Bronchial epithelial cell (primary cell): ENCODE measurements at regions not wholly inside any gene's neighbourhood (a gene's known extent, or its start where the extent isn't known, plus 50 kb on each side); places are given as distances from the start of the nearest gene placed in this dataset.

ENCODE experiments used
- DNase-seq: peaks from one replicate; pipeline ENCODE4 v3.0.0-alpha.2; 2010; ENCODE audit warnings: low read depth
- FAIRE-seq: peaks from 2 replicates; lab custom pipeline; 2011; peaks lifted over from hg19 to GRCh38; lab: Jason Lieb, UNC
- H3K27me3 ChIP-seq: 2 replicates; pipeline ENCODE4 v1.5.1; 2011; ENCODE audit warnings: low read length; ENCODE audit not compliant: control insufficient read depth, insufficient read depth
- H3K36me3 ChIP-seq: 2 replicates; pipeline ENCODE4 v1.5.1; 2011; ENCODE audit warnings: low read length; ENCODE audit not compliant: control insufficient read depth, insufficient read depth
- H3K4me3 ChIP-seq: 2 replicates; pipeline ENCODE4 v1.5.1; 2011; ENCODE audit warnings: mild to moderate bottlenecking, low read depth, low read length, control low read depth
- TF ChIP-seq, protein P1 (sequence below): IDR thresholded peaks from 2 replicates; pipeline ENCODE4 v1.5.1; 2011; ENCODE audit warnings: mild to moderate bottlenecking, moderate library complexity, low read length, control low read depth, inconsistent platforms; ENCODE audit not compliant: insufficient read depth, severe bottlenecking

DNA sequence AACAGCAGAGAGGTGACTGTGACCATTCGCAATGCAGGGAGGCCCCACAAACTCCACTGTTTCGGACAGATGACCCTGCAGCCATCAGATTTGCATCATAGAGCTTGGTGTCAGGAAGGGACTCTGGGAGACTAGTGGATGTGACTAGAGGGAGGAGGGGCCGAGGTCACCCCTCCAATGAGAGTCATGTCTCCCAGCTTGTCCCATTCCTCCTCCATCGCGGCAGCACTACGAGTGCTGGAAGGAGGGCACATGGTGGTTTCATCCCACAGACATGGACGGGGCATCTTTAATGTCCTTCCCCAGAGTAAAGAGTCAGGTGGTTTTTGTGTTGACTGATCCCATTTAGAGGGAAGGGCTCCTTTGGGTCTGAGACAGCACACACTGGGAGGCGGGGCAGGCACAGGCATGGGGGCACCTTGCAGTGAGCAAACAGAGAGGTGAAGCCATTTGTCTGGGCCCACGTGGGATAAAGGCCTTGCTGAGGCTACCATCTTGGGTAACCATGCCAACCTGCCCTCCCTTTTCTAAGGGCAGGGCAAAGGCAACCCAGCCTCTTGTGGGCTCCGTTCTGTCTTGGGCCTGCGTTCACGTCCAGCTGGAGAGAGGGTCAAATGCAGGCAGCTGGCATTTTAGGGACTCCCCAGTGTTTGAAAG, 208.1 kb downstream of the ASB1 start:
- no peaks in the 10 kb centered on the region for H3K36me3 ChIP-seq
- DNase-seq, result no peak
- peaks cover 2% of the 10 kb centered on the region for H3K27me3 ChIP-seq
- FAIRE-seq, result no peak
- TF ChIP-seq, protein P1, sequence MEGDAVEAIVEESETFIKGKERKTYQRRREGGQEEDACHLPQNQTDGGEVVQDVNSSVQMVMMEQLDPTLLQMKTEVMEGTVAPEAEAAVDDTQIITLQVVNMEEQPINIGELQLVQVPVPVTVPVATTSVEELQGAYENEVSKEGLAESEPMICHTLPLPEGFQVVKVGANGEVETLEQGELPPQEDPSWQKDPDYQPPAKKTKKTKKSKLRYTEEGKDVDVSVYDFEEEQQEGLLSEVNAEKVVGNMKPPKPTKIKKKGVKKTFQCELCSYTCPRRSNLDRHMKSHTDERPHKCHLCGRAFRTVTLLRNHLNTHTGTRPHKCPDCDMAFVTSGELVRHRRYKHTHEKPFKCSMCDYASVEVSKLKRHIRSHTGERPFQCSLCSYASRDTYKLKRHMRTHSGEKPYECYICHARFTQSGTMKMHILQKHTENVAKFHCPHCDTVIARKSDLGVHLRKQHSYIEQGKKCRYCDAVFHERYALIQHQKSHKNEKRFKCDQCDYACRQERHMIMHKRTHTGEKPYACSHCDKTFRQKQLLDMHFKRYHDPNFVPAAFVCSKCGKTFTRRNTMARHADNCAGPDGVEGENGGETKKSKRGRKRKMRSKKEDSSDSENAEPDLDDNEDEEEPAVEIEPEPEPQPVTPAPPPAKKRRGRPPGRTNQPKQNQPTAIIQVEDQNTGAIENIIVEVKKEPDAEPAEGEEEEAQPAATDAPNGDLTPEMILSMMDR, result no peak
- H3K4me3 ChIP-seq, result no peak overlapping the region

DNA sequence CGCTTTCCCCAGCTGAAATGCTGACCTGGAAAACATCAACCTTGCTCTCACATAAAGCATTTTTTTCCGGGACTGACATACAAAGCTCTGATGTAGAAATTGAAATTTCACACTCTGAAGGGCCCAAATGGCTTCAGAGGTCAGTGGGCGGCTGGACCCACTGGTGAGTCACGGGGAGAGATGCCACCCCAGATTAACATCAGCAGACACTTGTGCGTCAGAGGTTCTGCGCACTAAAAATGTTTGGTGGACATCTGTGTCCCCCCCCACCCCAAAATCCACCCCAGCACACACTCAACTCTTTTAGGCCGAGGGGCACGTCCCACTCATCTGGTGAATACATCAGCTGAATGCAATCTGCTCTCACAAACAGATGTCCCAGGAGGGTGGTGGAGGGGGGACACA, 208.9 kb downstream of the ASB1 start:
- TF ChIP-seq, protein P1, result no peak
- DNase-seq (no peak), FAIRE-seq (no peak)
- H3K36me3 ChIP-seq, result no peaks in the 10 kb centered on the region
- H3K4me3 ChIP-seq, result no peak overlapping the region
- peaks cover 2% of the 10 kb centered on the region for H3K27me3 ChIP-seq

DNA sequence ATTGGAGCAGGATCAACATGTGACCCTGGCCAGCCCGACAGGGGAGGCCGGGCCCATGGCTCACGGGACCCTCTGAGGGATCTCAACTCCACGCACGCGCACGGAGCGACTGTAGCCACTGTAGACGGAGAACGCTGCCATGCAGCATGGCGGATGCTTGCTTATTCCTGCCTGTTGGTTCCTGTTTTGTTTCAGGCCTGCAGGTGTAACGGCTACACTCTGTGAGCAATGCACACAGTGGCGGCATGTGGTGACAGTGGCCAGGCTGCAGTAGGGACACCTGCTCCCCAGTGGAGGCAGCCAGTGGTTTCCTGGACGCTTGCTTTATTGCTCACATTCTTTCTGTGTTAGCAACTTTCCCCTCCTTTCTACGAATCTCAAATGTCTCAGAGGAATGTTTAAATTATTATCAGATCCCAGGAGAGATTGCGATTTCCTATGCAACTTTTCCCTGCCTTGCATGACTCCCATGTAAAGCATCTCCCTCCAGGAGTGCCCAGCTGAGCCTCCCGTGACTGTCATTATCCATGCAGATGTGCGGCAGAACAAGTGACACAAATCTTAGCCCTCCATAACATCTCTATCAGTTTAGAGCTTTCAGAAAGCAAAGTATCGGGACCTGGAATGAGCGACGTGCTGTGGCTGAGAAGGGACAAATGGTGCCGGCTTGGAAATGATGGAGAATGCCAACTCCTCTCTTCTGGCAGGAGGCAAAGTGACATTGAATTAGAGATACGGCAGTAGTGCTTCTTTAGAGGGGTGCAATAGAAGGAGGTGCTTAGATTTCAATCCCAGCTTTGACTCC, 209.7 kb downstream of the ASB1 start:
- FAIRE-seq (no peak), DNase-seq (no peak)
- no peaks in the 10 kb centered on the region for H3K36me3 ChIP-seq
- H3K27me3 ChIP-seq, result peaks cover 2% of the 10 kb centered on the region
- no peak overlapping the region for H3K4me3 ChIP-seq
- TF ChIP-seq, protein P1, result no peak

DNA sequence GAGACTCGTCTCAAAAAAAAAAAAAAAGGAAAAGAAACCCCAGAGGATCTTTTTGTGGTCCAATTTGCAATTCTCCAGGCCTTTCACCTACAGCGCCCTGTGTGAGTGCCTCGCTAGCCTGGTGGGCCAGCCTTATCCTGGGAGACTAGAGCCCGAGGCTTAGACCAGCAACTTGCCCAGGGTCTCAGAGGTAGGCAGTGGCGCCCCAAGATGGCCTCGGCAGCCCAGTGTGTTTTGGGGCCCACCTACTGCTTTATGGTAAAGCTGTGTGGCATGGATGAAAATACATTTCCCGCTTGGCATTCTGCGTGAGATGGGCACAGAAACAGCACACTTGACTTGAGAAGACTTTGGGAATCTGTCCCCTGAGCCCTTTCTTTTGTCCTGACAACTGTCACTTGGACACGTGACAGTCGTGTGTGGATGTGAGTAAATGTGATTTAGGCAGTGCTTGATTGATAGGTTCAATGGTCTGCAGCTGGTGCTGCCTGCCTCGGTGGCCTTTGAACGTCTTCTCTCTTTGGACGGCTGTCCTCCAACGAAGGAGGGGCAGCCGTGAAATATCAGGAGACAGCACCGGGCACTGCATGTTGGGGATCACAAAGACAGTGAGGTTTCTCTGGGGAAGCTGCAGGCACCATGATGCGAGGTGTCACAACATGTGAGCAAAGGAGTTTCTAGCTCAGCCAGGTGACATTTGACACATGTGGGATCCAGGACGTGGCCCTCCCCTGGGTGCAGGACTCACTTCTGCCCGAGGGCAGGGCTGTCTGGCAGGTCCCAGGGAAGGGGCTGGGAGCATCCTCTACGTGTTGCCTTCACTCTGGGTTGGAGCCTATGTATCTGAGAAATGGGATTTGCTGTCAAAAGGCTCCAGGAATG, 209.5 kb upstream of the TWIST2 start:
- TF ChIP-seq, protein P1, result no peak
- Histone ChIP-seq H3K4me3 (no peak overlapping the region), H3K27me3 (peaks cover 2% of the 10 kb centered on the region), H3K36me3 (no peaks in the 10 kb centered on the region)
- DNase-seq (no peak), FAIRE-seq (no peak)

DNA sequence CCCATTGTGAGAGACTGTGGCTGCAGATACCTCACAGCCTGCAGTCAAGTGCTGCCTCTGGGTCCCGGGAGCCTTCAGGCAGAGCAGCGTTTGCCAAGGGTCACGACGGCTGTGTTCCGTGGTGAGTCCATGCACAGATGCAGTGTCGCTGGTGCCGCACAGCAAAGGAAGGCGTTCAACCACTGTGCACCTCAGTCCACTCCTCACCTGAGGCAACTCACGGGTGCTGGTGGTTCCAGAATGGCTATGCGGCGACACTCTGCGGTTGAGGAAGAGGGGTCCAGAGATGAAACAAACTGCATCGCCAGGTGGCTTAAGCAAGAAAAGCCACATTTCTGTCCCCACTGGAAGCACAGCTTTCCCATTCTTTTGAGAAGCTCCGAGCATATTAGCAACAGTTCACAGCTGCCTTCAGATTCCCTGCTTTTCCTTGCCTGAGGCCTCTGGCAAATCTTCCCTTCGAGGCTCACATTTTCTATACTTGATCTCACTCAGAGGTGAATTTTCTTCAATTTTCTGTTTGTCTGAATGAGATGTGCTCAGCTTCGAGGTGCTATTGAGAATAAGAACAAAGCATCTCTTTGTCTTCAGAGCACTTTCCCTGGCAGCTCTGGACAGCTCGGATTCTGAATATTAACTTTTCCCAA, 208.8 kb upstream of the TWIST2 start:
- FAIRE-seq, result no peak
- no peak for DNase-seq
- TF ChIP-seq, protein P1, result no peak

More for the DNA sequence above, 208.8 kb upstream of the TWIST2 start:
- H3K4me3 ChIP-seq, result no peak overlapping the region
- no peaks in the 10 kb centered on the region for H3K36me3 ChIP-seq
- peaks cover 2% of the 10 kb centered on the region for H3K27me3 ChIP-seq
